GM12878 (cell line): ENCODE measurements at regions not wholly inside any gene's neighbourhood (a gene's known extent, or its start where the extent isn't known, plus 50 kb on each side); places are given as distances from the start of the nearest gene placed in this dataset.

Source experiments
- GABPA ChIP-seq: IDR thresholded peaks from 2 replicates; pipeline ENCODE4 v1.6.1; 2014; ENCODE audit warnings: antibody characterized with exemption, low read depth, mild to moderate bottlenecking, inconsistent platforms
- JUNB ChIP-seq: IDR thresholded peaks from 2 replicates; pipeline ENCODE4 v1.6.1; 2016; ENCODE audit warnings: antibody characterized with exemption, mild to moderate bottlenecking
- KDM1A ChIP-seq: fragments of 200-600 bp; sonication (generic); IDR thresholded peaks from 2 replicates; pipeline ENCODE4 v1.6.1; 2016; ENCODE audit warnings: borderline replicate concordance
- NFXL1 ChIP-seq: fragments of 450-650 bp; IDR thresholded peaks from 2 replicates; pipeline ENCODE4 v1.6.1; 2017; ENCODE audit warnings: antibody characterized with exemption, mild to moderate bottlenecking, borderline replicate concordance
- ZSCAN29 ChIP-seq: fragments of 450-650 bp; IDR thresholded peaks from 2 replicates; pipeline ENCODE4 v1.6.1; 2017; ENCODE audit warnings: mild to moderate bottlenecking, moderate library complexity
- TF ChIP-seq, protein P1 (sequence below): IDR thresholded peaks from 2 replicates; pipeline ENCODE4 v1.6.1; 2012; ENCODE audit warnings: low read length, inconsistent platforms
- TF ChIP-seq, protein P2 (sequence below): fragments of 450-650 bp; IDR thresholded peaks from 2 replicates; pipeline ENCODE4 v1.6.1; 2017; ENCODE audit warnings: antibody characterized with exemption, mild to moderate bottlenecking, moderate library complexity
- TF ChIP-seq, protein P3 (sequence below): IDR thresholded peaks from 2 replicates; pipeline ENCODE4 v1.6.1; 2012; ENCODE audit warnings: low read depth, low read length, improper control_type of control experiment
- TF ChIP-seq, protein P4 (sequence below): fragments of 150-350 bp; IDR thresholded peaks from 2 replicates; pipeline ENCODE4 v1.6.1; 2014; ENCODE audit warnings: mild to moderate bottlenecking, low read depth, low read length

DNA sequence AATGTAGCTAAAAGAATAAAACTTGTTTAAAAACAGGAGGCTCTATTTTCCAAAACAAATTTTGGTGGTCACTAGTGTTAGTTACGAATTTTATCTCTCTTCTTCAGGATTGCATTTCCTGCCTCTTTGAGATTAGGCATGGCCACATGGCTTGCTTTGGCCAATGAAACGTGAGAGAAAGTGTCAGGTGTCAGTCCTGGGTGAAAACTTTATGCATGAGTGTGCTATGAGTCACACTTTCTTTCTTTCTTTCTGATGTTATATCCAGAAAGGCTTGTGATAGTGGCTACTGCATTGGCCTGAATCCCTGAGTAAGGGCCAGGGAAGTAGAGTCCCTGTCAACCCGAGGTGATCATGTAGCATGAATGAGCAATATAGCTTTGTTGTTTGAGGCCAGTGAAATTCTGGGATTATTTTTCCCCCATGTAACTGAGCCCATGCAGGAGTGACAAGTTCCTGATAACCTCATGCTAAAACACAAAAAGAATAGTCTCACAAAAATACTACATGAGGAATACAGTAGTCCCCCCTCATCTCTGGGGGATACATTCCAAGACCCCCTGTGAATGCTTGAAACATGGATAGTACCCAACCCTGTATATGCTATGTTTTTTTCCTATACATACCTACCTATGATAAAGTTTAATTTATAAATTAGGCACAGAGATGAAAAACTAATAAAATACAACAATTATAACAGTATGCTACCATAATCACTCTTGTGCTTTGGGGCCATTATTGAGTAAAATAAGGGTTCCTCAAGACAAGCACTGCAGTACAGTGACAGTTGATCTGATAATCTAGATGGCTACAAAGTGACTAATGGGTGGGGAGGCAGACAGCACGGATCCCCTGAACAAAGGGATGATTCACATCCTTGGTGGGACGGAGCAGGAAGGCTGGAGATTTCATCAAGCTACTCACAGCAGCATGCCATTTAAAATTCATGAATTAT lies 109.5 kb downstream of the CDC42EP3 start (continued):
- TF ChIP-seq, protein P1, sequence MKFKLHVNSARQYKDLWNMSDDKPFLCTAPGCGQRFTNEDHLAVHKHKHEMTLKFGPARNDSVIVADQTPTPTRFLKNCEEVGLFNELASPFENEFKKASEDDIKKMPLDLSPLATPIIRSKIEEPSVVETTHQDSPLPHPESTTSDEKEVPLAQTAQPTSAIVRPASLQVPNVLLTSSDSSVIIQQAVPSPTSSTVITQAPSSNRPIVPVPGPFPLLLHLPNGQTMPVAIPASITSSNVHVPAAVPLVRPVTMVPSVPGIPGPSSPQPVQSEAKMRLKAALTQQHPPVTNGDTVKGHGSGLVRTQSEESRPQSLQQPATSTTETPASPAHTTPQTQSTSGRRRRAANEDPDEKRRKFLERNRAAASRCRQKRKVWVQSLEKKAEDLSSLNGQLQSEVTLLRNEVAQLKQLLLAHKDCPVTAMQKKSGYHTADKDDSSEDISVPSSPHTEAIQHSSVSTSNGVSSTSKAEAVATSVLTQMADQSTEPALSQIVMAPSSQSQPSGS: peak; percentile 33; the same call in 1 of the 2 replicates
- TF ChIP-seq NFXL1 (no peak), KDM1A (no peak), JUNB (peak; percentile 26; the same call in 1 of the 2 replicates), ZSCAN29 (no peak), GABPA (no peak)
- TF ChIP-seq, protein P2, sequence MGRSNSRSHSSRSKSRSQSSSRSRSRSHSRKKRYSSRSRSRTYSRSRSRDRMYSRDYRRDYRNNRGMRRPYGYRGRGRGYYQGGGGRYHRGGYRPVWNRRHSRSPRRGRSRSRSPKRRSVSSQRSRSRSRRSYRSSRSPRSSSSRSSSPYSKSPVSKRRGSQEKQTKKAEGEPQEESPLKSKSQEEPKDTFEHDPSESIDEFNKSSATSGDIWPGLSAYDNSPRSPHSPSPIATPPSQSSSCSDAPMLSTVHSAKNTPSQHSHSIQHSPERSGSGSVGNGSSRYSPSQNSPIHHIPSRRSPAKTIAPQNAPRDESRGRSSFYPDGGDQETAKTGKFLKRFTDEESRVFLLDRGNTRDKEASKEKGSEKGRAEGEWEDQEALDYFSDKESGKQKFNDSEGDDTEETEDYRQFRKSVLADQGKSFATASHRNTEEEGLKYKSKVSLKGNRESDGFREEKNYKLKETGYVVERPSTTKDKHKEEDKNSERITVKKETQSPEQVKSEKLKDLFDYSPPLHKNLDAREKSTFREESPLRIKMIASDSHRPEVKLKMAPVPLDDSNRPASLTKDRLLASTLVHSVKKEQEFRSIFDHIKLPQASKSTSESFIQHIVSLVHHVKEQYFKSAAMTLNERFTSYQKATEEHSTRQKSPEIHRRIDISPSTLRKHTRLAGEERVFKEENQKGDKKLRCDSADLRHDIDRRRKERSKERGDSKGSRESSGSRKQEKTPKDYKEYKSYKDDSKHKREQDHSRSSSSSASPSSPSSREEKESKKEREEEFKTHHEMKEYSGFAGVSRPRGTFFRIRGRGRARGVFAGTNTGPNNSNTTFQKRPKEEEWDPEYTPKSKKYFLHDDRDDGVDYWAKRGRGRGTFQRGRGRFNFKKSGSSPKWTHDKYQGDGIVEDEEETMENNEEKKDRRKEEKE: no peak
- TF ChIP-seq, protein P3, sequence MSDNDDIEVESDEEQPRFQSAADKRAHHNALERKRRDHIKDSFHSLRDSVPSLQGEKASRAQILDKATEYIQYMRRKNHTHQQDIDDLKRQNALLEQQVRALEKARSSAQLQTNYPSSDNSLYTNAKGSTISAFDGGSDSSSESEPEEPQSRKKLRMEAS: no peak
- TF ChIP-seq, protein P4, sequence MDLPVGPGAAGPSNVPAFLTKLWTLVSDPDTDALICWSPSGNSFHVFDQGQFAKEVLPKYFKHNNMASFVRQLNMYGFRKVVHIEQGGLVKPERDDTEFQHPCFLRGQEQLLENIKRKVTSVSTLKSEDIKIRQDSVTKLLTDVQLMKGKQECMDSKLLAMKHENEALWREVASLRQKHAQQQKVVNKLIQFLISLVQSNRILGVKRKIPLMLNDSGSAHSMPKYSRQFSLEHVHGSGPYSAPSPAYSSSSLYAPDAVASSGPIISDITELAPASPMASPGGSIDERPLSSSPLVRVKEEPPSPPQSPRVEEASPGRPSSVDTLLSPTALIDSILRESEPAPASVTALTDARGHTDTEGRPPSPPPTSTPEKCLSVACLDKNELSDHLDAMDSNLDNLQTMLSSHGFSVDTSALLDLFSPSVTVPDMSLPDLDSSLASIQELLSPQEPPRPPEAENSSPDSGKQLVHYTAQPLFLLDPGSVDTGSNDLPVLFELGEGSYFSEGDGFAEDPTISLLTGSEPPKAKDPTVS: no peak
- TF ChIP-seq, all 136 proteins: peak for 16
